GM21381 (cell line): ENCODE measurements at regions not wholly inside any gene's neighbourhood (a gene's known extent, or its start where the extent isn't known, plus 50 kb on each side); places are given as distances from the start of the nearest gene placed in this dataset.

Experiments used
- ATAC-seq: cut with Tn5 transposase; IDR thresholded peaks from one replicate; pipeline ENCODE4 v1.9.1; 2021; ENCODE audit warnings: mild to moderate bottlenecking, moderate library complexity; ENCODE audit not compliant: unreplicated experiment

DNA sequence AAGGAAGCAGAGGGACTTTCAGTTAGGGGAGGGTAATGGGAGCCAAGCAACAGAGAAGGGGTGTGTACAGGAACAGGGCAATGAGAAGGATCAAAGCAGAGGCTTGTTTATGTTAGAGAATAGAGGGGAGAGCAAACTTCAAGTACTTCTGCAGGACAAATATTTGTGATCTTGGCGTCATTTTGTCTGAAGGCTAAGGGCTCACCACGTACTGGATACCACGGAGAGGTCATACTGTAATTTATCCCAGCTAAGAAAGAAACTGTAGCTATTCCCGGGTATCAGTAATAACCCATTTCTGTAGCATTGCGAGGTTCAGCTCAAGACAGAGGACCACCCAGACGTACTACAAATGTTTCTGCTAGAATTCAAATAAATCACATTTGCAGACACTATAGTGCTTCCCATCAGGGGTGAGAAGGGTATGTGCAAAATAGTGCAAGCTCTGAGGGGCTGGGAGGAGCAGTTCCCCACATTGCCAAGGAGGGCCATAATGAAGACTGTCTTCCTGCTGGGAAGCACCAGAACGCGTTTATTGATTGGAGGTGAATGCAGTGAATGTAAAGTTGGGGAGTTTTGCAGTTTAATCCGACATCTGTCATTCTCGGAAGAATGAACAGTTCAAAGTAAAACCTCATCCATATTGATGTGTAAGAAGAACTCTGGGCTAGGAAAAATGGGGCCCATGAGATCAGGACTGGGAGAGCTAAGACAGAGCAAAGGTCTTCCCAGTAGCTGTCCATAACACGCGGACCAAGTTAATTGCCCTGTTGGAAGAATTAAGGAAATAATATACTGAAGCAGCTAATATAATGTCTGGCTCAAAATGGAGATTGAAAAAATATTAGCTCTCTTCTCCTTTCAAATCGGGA lies 136.9 kb downstream of the RWDD3 start:
- no peak for ATAC-seq

DNA sequence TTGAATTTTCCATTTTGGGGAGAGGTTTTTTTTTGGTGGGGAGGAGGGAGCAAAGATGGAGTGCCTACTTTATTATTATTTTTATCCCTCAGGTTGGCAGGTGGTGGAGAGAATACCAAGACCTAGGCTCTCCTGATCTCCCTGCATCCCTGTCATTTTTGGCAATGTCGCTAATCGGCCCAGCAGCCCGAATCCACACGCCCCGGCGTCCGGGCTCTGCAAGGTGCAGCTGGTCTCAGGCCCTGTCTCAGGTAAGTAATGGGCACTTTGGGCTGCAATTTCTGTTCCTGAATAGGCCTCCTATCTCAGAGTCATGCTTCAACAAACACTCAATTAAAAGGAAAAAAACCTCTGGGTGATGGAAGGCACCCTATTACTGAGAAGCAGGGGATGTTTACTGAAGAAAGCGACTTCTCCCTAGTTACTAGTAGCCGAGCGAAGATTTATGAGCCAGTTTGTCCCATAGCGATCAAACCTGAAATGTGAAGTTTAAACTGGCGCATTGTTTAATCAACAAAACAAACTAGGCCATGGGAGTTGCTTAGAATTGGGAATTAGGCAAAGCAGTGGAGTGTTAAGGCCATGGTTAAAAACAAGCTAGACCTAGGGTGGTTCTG lies 137.8 kb downstream of the RWDD3 start:
- no peak for ATAC-seq

DNA sequence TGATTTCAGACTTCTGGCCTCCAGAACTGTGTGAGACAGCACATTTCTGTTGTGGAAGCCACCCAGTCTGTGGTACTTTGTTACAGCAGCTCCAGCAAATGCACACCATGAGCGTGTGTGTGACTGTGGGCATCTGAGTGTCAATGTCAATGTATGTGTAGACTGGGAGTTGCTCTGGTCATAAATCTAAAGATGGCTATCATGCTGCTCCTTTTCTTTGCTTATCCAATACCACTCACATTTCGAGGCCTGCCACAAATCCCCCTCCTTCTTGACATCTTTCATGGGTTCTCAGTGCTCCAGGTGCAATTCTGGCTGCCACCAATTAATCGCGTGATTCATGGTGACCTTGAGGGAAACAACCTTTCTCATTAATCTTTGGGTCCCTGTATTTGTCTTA lies 141.2 kb downstream of the RWDD3 start:
- no peak for ATAC-seq

DNA sequence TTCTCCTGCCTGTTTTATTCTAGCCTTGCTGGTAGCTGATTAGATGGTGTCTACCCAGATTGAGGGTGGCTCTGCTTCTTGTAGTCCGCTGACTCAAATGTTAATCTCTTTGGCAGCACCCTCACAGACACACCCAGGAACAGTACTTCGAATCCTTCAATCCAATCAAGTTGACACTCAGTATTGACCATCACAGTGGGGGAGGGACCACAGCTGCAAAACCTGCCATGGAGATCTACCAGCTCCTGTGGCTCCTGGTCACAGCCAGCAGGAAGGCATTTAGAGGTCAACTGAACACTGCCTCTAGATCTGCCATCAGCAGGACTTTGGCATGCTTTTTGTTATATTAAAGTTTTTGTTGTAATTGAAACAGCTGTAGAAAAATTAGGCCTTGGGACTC lies 146.9 kb downstream of the RWDD3 start:
- no peak for ATAC-seq

DNA sequence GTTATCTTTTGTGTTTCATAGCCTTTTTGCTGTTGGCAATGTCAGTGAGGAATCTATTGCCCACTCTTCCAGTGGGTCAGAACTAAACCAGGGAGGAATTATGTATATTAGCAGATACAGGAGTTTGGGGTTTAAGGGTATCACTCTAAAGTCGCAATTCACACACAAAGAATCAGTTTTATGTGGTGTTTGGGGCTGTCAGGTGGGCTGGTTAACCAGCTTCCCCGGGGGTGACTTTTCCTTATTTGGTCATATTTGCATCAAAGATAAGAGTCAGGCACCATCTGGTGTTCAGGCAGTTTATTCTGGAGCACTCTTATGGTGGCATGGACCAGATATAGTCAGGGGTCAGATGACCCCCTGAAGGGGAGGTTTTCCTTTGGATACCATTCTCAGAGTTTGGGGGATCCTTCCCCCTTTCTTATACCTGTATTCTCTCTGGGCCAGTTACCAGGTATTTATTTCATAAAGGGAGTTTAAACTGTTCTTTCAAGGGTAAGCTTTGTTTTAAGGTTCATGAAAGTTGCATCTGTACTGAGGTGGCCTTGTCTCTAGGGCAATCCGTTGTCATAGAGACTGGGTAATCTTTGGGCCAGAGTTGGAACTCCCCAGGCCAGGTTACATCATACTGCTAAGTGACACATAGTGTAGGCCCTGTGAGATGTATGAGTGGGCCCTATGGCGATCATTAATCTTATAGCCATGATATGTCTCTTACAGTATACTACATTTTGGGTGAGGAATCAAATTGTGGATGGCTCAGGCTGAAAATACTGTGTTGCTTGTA lies 148.2 kb downstream of the RWDD3 start:
- ATAC-seq: no peak

DNA sequence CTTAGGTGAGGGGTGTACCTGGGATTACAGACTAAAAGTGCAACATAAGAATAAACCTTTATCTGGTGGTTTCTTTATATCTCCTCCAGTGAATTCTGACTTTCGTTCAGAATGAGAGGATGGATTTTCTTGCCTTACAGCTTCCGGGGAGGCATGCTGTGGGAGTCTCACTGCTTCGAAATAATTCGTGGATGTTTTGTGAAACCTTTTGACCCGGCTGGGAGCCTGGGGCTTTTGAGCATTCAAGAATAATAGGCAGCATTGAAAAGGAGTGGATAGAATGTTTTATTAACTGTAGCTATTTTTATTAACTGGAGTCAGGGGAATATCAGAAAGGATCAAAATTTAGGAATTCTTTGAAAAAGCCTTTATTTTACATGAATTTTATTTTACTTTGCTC lies 149.1 kb downstream of the RWDD3 start:
- no peak for ATAC-seq

DNA sequence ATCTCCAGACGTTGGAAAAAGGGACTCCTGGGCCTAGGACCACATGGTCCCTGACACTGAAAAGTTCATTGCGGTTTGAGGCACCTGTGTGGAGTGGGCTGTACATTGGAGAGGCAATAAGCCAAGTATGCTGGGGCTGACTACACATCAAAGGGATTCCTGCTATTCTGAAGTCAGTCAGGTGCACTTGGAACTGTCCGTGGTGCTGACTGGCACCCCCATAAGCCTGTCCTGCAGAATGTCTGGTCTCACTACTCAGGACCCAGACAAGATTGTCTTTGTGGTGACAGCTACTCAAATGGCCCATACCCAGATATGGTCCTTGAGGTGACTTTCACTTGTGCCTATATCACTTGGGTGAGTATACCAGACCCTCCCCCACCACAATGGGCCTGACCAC lies 150.6 kb downstream of the RWDD3 start:
- no peak for ATAC-seq

DNA sequence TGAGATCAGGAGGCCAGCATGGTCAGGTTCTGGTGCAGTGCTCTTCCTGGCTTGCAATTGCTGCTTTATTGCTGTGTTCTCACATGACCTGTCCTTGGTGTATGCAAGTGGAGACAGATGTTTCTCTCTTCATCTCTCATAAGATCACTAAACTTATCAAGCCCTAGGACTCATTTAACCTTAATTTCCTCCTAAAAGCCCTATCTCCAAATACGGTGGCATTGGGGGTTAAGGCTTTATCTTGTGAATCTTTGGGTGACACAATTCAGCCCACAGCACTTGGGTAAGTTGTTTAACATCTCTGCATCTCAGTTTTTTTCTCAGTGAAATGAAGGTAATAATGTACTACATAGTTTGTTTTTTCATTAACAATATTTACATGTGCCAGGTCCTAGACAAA lies 152.4 kb downstream of the RWDD3 start:
- no peak for ATAC-seq

DNA sequence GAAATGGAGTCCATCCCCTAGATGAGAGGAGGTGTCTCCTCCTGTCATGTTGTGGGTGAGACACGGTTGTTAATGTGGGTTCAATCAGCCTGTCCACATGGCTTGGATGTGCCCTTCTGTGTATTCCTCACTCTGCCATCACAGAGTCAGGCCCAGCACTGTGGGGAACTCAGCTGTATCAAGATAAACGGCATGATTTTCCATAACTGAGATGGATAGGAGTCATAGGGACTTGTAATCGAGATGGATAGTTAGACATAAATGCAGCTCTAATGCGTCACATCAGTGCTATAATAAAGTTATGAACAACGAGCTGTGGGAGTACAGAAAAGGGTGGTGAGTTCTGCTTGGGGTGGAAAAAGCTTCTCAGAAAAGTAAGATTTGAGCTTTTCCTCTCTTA lies 152.9 kb downstream of the RWDD3 start:
- ATAC-seq: no peak

DNA sequence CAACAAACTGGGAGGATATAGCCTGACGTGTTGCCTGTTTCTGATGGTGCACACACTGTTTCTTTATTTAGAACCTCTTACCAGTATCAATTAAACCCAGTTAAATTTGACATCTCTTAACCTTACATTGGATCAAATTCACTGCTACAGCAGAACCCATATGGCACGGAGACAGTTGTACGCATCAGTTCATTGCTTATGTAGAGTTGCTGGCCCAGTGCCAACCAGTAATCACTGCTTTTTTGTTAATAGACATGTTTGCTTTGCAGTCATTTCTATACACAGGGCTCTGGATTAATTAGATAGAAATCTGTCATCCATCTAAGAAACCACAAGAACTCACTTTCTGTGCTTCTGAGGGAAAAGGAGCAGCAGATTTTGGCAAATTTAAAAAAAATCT lies 154.0 kb downstream of the RWDD3 start:
- ATAC-seq: no peak

DNA sequence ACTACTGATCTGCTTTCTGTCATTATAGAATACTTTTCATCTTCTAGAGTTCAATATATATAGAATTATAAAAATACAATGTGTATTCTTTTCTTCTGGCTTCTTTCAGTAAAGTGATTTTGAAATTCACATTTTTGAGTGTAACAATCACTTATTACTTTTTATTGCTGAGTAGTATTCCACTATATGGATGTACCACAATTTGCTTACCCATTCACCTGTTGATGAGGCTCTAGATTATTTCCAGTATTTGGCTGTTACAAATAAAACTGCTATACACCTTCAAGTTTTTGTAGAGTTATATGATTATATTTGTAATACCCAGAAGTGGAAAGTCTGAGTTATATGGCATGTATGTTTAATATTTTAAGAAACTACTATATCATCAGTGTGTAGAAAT lies 159.4 kb downstream of the RWDD3 start:
- no peak for ATAC-seq

DNA sequence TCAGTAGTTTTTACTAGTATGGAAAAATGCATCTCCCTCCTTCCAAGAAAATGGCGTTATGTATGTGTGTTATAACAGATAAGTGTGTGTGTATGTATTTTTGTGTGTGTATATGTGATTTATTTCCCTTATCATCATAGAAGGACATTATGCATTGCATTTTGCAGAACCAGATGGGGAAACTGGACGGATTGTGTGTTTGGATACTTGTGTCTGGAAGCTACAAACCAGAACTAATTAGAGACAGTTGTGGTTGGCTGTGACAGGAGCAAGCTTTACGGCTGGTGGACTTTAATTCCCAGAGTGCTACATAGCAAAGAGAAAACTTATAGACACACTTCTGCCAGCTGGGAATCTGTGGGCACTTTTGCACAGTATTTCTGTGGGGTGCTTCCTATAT lies 162.5 kb downstream of the RWDD3 start:
- no peak for ATAC-seq

DNA sequence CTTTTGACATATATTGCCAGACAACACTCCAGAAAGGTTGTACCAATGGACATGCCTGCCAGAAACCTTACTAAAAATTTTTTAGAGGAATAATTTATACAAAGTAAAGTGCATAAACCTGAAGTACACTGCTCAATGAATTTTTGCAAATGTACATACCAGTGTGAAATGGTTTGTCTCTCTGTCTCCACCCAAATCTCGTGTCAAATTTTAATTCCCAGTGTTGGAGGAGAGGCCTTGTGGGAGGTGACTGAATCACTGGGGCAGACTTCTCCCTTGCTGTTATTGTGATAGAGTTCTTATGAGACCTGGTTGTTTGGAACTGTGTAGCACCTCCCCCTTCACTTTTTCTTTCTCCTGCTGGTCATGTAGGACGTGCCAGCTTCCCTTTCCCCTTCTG lies 168.8 kb downstream of the RWDD3 start:
- ATAC-seq: no peak

DNA sequence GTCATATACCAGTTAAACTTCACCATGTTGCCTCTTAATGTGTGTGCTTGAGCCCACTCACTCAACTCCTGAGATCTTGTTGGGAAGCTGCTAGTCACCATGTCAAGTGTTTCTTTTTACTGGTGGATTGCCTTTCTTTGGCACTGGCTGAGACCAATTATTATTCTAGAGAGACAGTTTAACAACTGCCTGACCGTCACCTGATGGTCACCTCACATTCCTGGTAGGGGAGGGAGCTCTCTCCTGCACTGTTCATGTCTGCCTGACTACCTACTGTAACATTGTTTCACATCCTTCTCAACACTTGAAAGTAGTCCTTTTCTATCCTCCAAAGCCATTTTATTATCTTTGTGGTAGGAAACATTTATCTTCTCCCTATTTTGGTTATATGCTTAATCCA lies 172.3 kb downstream of the RWDD3 start:
- no peak for ATAC-seq

DNA sequence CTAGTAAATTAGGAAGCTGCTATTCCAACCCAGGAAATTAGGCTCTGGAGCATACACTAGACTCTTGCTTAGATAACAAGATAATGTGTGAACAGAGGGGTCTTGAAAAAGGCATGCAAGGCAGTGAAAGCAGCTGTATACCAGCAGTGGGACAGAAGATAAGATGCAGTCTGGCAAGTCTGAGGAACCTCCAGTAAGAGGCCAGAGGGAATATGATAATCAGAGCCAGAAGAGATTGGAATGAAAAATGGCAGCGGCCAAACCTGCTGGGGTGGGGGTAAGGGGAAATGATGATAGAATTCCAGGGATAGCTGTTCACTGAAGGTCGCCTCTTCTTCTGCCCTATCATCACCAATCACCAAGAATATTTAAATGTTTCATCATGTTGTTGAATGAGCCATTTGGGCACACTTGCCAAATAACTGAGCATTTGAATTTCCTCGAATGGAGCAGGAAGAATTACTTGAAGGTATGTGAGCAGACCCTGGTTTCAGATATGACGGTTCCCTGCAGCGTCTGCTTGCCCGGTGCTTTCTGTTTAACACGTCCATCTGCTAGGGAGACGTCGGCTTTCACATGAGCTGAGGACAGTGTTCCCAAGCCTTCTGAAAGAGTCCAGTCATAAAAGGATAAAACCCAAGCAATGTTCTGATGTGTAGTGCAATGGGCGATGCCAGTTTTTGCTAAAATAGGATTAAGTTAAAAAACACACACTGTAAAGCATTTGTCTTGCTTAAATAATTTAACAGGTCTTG lies 173.3 kb downstream of the RWDD3 start:
- ATAC-seq: no peak

DNA sequence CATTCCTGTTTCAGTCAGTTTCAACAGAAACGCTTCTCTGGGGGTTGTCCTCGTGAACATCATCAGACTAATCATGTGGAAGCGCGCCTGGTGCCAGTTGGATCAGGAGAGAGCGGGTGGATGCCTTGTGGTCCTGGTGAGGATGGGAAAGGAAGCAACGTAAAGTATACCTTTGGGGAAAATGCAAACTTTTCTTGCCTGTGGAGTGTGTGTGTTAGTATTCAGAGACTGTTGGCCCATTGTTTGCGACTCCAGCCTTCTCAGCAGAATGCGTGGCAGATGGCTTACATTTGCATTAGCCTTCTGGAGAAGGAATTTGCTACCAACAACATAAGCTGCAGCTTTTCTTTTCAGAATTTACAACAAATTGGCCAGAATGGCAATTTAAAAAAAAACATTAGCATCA lies 173.9 kb downstream of the RWDD3 start:
- ATAC-seq: no peak

DNA sequence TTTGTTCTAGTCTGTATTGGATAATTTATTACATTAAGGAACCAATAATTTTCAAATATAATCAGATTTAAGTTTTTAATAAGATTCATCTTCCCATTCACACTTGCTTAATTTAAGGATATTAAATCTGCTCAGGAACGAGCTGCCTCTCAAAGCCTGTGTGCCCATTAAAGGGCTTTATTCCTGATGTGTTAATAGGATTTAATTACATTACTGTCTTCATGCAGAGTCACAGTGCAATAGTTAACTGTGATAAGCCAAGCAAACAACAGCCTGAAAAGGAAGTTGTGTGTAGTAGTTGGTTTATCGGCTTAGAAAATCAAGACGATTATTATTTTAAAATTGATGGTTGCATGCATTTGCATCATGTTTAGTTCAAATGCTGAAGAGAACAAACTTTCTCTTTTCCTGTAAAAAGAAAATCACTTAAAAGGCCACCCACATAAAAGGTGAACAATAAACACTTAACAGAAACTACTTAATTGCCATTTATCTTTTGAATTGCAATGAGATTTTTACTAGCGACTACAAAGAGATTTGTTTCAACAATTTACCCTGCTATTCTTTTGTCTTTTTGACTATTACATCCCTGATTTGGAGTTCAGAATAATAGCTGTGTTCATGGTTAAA lies 174.6 kb downstream of the RWDD3 start:
- no peak for ATAC-seq

DNA sequence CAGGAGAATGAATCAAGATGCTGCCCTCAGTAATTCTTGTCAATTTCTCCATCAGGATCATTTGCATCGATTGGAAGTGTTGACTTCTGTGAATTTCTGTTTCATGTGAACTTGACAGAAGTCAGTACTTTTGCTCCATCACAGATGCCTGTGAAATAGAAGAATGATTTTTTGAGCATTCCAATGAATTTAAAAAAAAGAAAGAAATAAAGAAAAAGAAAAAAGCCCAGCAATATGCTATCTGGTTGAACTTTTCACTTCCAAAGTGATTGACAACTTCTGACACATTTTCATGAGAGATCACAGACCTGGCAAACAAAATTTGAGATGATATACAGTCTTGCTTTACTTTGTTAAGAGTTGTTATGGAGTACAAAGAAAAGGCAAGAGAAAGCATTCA lies 175.3 kb downstream of the RWDD3 start:
- ATAC-seq: no peak

DNA sequence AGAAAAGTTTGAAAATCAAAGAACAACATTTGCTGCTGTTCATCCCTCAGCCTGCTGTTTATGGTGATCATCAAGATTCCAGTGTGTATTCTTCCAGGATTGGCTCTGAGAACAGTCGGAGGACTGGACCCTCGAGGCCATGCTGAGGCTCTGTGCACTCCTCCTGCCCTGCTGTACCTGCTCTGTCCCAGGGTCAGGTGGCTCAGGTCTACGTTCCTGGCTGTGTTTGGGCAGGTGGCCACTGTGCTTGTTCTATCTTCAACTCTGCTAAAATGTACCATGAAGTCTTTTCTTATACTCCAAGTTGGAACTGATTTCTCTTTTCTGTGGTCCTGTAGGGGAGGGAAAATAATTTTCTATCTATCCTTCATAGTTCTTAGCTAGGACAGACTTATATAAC lies 175.9 kb downstream of the RWDD3 start:
- no peak for ATAC-seq

DNA sequence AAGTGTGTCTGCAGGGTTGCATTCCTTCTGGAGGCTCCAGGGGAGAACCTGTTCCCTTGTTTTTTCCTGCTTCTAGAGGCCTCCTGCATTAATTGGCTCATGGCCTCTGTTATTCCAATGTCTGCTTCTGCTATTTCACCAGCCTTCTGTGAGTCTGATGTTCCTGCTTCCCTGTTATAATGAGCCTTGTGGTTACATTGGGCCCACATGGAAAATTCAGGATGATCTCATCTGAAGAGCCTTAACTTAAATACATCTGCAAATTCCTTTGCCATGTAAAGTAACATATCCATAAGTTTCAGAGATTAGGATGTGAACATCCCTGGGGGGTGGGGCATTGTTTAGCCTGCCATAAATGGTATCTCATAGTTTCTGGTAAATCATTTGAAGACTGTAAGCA lies 181.1 kb downstream of the RWDD3 start:
- ATAC-seq: no peak

DNA sequence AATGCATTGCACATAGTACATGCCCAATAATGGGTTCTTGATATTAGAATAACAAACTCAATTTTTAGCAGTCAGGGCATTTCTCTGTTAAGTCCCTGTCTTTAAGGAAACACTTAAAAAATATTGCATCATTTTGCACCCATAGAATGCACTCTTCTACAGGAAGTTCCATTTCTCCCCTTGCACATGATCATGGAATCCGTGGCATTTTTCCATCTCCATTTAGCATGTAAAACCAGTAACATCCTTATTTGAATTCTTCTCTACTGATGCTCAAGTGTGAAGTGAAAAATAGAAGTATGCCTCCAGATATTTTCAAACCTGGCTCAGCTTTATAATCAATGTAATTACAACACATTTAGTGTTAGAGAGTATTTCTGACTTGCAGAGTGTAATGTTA lies 192.8 kb downstream of the RWDD3 start:
- no peak for ATAC-seq
